ENCODE measurements at regions not wholly inside any gene's neighbourhood (a gene's known extent, or its start where the extent isn't known, plus 50 kb on each side); places are given as distances from the start of the nearest gene placed in this dataset.

- no peak for ATAC-seq (ENCODE audit: low read depth)
These were observed 282.0 kb downstream of the ISL1 start for GRCh38 chr5:51665251-51665593.

DNA sequence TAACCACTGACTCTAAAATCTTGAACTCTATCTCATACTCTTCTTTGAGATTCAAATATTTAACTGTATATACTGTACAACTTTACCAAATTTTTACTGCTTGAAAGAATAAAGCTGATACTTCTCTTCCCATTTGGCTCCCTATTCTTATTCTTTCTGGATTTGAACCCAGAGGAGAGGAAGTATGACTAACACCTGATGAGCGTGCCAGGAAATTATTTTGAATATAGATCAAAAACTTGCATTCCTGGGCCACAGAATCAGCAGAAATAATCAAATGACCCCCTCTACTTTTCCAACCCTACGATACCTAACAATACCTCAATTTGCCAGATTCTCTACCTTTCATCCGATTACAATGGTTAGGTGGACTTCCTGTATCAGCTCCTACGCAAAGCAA, 285.8 kb downstream of the ISL1 start:
- Histone ChIP-seq H3K27ac (ENCODE audit: poor library complexity, severe bottlenecking) (no peak overlapping the region), H3K27me3 (ENCODE audit: insufficient read depth, poor library complexity, severe bottlenecking) (no peaks in the 10 kb centered on the region), H3K9me3 (ENCODE audit: severe bottlenecking) (no peaks in the 10 kb centered on the region), H3K4me3 (ENCODE audit: severe bottlenecking) (no peak overlapping the region), H3K4me1 (ENCODE audit: insufficient read depth, poor library complexity, severe bottlenecking) (no peaks in the 10 kb centered on the region), H3K36me3 (ENCODE audit: low read depth) (no peaks in the 10 kb centered on the region)
- DNase-seq (ENCODE audit: low spot score): no peak
- TF ChIP-seq, protein P1, sequence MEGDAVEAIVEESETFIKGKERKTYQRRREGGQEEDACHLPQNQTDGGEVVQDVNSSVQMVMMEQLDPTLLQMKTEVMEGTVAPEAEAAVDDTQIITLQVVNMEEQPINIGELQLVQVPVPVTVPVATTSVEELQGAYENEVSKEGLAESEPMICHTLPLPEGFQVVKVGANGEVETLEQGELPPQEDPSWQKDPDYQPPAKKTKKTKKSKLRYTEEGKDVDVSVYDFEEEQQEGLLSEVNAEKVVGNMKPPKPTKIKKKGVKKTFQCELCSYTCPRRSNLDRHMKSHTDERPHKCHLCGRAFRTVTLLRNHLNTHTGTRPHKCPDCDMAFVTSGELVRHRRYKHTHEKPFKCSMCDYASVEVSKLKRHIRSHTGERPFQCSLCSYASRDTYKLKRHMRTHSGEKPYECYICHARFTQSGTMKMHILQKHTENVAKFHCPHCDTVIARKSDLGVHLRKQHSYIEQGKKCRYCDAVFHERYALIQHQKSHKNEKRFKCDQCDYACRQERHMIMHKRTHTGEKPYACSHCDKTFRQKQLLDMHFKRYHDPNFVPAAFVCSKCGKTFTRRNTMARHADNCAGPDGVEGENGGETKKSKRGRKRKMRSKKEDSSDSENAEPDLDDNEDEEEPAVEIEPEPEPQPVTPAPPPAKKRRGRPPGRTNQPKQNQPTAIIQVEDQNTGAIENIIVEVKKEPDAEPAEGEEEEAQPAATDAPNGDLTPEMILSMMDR (IDR thresholded peaks at IDR 0.05; ENCODE audit: poor library complexity, severe bottlenecking): no peak
- ATAC-seq (ENCODE audit: low read depth): no peak

More at GRCh38 chr5:51665251-51665593, 282.0 kb downstream of the ISL1 start:
- TF ChIP-seq, protein P1 (IDR thresholded peaks at IDR 0.05; ENCODE audit: poor library complexity, severe bottlenecking): no peak
- no peak overlapping the region for H3K4me3 ChIP-seq (ENCODE audit: severe bottlenecking)
- H3K27me3 ChIP-seq (ENCODE audit: insufficient read depth, poor library complexity, severe bottlenecking): no peaks in the 10 kb centered on the region
- H3K36me3 ChIP-seq (ENCODE audit: low read depth): no peaks in the 10 kb centered on the region
- H3K27ac ChIP-seq (ENCODE audit: poor library complexity, severe bottlenecking): no peak overlapping the region
- H3K4me1 ChIP-seq (ENCODE audit: insufficient read depth, poor library complexity, severe bottlenecking): no peaks in the 10 kb centered on the region
- no peaks in the 10 kb centered on the region for H3K9me3 ChIP-seq (ENCODE audit: severe bottlenecking)
- no peak for DNase-seq (ENCODE audit: low spot score)

DNA sequence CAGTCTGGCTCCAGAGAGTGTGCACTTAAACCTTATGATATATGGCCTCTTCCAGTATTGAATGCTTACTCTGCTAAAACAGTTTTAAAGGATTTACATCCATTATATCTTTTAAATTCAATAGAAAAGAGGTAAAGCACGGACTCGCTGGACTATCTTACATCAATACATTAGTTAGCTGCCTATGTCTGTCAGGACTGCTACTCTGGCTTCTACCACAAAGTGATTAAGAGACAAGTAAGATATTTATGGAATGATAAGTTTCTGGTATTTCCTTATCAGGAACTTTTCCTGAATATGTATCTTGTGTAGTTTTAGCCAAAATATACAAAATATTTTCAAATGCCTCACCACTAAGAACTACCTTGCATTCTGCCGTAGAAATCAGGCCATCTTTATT, 295.1 kb downstream of the ISL1 start:
- ATAC-seq (ENCODE audit: low read depth): no peak
- DNase-seq (ENCODE audit: low spot score): no peak
- TF ChIP-seq, protein P1 (IDR thresholded peaks at IDR 0.05; ENCODE audit: poor library complexity, severe bottlenecking): no peak
- Histone ChIP-seq H3K27me3 (ENCODE audit: insufficient read depth, poor library complexity, severe bottlenecking) (no peaks in the 10 kb centered on the region), H3K4me1 (ENCODE audit: insufficient read depth, poor library complexity, severe bottlenecking) (no peaks in the 10 kb centered on the region), H3K36me3 (ENCODE audit: low read depth) (no peaks in the 10 kb centered on the region), H3K9me3 (ENCODE audit: severe bottlenecking) (no peaks in the 10 kb centered on the region), H3K4me3 (ENCODE audit: severe bottlenecking) (no peak overlapping the region), H3K27ac (ENCODE audit: poor library complexity, severe bottlenecking) (no peak overlapping the region)

GRCh38 chr5:51679286-51679685, 296.0 kb downstream of the ISL1 start:
- TF ChIP-seq, protein P1 (IDR thresholded peaks at IDR 0.05; ENCODE audit: poor library complexity, severe bottlenecking): no peak
- no peak for ATAC-seq (ENCODE audit: low read depth)

GRCh38 chr5:51684794-51685355, 301.6 kb downstream of the ISL1 start:
- H3K27me3 ChIP-seq (ENCODE audit: insufficient read depth, poor library complexity, severe bottlenecking): no peaks in the 10 kb centered on the region
- no peak for ATAC-seq (ENCODE audit: low read depth)
- no peak overlapping the region for H3K27ac ChIP-seq (ENCODE audit: poor library complexity, severe bottlenecking)
- H3K9me3 ChIP-seq (ENCODE audit: severe bottlenecking): no peaks in the 10 kb centered on the region
- TF ChIP-seq, protein P1 (IDR thresholded peaks at IDR 0.05; ENCODE audit: poor library complexity, severe bottlenecking): peak; percentile 85
- H3K36me3 ChIP-seq (ENCODE audit: low read depth): no peaks in the 10 kb centered on the region
- H3K4me3 ChIP-seq (ENCODE audit: severe bottlenecking): no peak overlapping the region
- DNase-seq (ENCODE audit: low spot score): no peak
- no peaks in the 10 kb centered on the region for H3K4me1 ChIP-seq (ENCODE audit: insufficient read depth, poor library complexity, severe bottlenecking)

More at GRCh38 chr5:51679286-51679685, 296.0 kb downstream of the ISL1 start:
- no peak for DNase-seq (ENCODE audit: low spot score)
- Histone ChIP-seq H3K4me1 (ENCODE audit: insufficient read depth, poor library complexity, severe bottlenecking) (no peaks in the 10 kb centered on the region), H3K36me3 (ENCODE audit: low read depth) (no peaks in the 10 kb centered on the region), H3K9me3 (ENCODE audit: severe bottlenecking) (no peaks in the 10 kb centered on the region), H3K4me3 (ENCODE audit: severe bottlenecking) (no peak overlapping the region), H3K27me3 (ENCODE audit: insufficient read depth, poor library complexity, severe bottlenecking) (no peaks in the 10 kb centered on the region), H3K27ac (ENCODE audit: poor library complexity, severe bottlenecking) (no peak overlapping the region)

Data from RWPE2 (cell line).